ENCODE measurements at regions not wholly inside any gene's neighbourhood (a gene's known extent, or its start where the extent isn't known, plus 50 kb on each side); places are given as distances from the start of the nearest gene placed in this dataset.

GRCh38 chr9:89702401-89702800 is 97.6 kb downstream of the GADD45G start:
- TF ChIP-seq CTCF (IDR thresholded peaks at IDR 0.05): no peak
- TF ChIP-seq POLR2A (IDR thresholded peaks at IDR 0.05): no peak
